ENCODE measurements at regions not wholly inside any gene's neighbourhood (a gene's known extent, or its start where the extent isn't known, plus 50 kb on each side); places are given as distances from the start of the nearest gene placed in this dataset.

DNA sequence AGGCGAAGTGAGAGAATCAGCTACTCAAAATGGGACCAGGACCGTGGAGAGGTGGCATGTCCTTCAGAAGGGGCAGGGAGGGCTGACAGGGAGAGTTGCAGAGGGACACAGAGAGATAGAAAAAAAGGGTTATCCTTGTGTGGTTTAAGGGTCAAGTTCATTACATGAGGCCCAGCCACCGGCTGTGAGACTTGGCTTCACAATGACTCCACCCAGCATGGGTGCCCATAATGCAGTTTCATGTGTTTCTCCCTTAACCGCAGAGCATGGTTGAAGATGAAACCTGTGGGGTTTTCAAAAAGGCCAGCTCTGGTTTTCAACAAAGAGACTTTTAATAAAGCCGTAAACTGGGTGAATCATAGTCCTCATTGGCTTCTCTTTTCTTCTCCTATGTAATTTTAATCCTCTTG is 164.6 kb downstream of the KLF5 start:
- no peak for DNase-seq

DNA sequence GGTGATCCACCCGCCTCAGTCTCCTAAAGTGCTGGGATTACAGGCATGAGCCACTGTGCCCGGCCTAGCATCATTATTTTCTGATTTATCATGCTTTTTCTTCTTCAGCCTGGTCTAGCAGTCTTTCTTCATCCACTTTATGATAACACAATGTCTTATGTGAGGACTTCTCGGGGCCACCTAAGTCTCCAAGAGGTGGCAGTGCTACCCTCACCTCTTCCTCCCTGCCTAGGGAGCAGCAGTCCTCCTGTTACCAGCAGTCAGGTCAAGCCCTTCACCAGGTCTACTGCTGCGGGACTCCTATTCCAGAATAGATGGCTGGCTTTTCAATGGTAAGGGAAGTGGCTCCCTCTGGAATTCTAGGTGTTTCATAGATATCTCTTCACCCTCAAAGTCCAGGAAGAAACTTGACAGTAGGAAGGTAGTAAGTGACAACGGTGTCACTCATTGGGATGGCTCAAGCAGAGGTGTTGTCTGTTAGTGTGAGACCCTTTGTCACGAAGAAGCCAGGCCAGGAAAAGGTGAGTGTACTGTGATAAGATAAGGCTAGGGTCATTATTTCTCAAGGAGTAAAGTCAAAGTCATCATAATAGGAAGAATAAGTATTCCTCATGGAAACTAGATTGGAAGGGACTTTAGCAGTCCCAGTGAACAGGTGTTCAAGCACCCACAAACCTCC is 164.0 kb downstream of the KLF5 start:
- no peak for DNase-seq

DNA sequence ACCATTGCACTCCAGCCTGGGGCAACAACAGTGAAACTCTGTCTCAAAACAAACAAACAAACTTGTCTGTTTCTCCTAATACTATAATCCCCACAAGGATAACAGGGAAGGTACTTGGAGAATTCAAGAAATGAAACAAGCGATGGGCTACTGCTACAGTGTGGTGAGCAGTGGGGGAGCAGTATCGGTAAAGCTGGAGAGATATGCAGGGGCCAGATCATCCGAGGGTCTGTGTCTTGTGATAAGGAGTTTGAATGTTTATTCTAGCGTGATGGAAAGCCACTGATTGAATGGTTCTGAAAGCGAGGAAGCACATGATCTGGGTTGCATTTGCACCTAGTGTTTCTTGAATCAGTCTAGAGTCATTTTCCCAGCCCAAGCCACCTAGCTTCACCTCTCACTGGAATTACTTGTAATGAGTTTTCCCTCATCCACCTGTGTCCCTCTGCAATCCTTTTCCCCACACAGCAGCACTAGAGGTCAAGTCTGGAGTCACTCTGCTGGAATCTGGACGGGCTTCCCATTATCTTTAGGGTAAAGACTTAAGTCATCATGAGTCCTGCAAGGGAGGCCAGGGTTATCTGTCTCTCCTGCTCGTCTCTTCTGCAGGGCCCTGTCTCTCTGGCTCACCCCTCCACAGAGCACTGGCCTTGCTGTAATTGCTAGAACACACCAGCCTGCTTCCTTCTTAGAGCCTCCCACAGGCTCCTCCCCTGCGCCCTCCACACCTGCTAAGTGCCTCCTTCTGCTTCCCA is 162.3 kb downstream of the KLF5 start:
- DNase-seq: no peak

DNA sequence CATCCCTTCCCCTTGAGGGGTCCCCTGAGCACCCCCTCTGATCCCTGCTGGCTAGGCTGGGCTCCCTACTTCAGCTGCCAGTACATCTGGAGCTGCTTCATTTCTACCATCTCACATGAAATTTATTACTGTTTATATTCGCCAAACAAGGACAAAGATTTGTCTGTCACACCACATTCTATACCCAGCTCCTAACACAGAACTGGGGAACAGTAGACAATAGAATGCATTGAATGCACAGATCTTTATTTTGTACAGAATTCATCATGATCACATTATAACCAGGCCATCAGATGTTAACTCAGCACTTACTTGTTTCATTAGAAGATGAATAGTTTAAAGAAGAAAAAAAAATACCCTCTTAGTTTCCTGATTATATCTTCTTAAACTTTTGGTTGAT is 159.4 kb downstream of the KLF5 start:
- DNase-seq: no peak

DNA sequence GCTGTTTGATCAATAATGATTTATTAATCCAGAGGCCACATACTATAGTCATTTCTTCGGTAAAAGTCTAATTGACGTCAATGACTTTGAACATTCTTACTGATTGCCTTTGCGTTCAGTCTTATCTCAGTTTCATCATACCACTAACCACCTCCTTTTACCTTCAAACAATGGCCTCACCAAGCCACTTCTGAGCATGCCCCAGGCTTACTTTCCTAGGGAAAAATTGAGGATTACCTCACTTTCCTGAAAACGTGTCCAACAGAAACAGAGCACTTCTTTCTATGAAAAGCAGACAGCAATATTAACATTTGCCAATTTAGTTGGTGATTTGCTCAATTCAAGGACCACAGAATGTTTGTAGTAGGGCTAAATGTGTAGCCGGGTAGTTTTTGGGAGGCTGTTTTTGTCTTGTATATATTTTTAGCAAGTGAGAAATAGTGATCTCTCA is 157.6 kb downstream of the KLF5 start:
- DNase-seq: peak; percentile 94

DNA sequence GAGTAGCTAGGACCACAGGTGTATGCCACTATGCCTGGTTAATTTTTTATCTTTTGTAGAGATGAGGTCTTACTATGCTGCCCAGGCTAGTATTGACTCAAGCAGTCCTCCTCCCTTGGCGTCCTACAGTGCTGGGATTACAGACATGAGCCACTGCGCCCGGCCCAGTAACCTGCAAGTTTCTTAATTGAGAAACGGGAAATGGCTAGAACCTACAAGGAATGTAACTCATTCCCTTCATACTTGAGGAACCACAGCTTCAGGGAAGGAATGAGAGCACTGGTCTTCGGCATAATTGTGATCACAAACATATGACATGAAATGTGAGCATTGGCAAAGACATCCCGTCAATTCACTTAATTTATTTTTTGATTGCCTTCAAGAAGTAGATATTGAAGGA is 157.0 kb downstream of the KLF5 start:
- peak; percentile 95 for DNase-seq

DNA sequence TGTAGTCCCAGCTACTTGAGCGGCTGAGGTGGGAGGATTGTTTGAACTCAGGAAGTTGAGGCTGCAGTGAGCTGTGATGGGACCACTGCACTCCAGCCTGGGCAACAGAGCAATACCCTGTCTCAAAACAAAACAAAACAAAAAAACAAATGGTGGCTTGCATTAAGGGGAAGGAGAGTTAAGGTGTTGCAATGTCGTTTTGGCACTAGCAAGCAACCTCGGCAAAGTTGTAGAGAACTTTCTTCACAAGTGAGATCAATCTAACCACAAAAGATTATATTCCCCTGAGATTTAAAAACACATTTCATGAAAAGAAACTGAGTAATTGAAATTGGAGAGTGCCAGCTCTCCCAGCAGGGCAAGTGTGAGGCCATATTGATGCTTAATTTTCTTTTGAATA is 153.7 kb downstream of the KLF5 start:
- DNase-seq: no peak

DNA sequence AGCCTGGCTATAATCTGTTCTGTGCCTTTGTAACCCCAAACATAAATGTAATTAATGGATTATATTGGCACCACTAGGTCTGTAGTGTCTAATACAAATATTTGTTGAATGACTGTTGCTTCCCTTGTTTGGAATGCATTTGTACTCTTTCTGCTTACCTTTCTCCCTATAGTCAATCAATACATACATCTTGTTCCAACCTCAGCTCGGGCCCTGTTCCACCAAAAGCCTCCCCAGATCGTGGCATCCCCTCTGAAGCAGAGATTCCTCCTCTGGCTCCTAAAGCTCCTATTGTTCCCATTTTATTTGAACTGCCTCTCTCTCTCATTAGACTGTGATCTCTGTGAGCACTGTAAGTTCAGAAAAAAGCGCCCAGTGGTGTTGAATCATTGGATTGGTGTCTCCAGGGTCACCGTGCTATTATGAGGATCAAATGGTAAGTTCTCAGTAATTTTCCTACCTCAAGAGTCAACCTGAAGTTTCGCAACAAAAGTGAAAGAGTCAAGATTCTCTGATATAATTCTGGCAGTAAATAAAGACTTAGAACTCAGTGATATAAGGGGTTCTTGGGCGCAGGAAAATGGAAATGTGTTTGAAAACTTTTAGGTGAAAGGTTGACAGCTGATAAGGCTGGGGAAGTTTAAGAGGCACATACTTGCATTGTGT is 151.5 kb downstream of the KLF5 start:
- DNase-seq: no peak

DNA sequence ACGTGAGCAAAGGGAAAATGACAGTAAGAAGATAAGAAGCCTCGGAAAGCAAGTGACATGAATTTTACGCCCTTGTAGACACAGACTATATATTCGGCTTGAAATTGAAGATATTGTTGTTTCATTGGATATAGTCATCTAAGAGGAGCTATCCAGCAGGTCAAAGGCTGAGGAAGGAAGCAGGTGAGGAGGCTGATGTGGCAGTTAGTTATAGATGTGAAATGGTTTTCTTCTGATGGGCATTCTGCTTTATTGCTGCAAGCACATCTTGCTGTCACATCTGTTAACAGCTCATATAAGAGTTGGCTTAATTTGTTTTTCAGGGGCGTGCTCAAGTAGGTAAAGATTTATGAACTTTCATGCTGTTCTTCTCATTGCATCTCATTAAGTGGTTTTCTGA is 146.1 kb downstream of the KLF5 start:
- no peak for DNase-seq

DNA sequence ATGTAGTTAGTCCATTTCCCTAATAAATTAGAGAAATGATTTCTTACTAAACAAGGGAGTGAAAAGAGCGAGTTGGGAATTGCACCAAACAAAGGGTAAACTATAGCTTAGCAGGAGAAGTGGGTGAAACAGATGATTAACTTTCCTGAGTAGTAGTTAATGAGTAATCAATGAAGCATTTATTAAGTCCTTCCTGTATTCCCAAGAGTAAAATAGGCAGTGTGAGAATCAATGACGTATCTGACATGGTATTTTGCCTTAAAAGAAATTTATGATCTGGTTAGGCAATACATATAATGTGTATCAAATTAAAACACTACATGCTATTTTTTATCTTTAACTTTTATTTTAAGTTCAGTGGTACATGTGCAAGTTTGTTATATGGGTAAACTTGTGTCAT is 142.8 kb downstream of the KLF5 start:
- DNase-seq: peak; percentile 62

DNA sequence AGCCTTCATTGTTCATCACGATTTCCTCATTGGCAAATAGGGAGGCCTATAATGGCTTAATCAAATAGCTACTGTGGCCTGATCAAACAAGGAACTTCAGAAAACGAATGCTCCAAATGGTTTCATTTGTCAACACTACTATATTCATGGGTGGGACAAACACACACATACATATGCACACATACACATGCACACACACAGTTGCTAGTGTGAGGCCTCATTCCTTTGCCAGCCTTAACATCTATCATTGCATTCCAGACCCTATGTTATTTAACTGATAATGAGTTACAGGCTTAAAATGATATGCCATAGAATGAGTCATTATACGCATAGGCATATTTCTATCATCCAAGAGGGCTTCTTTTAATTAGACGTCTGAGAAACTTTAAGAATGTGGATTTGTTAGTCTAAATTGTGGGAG is 140.2 kb downstream of the KLF5 start:
- DNase-seq: peak; percentile 89

DNA sequence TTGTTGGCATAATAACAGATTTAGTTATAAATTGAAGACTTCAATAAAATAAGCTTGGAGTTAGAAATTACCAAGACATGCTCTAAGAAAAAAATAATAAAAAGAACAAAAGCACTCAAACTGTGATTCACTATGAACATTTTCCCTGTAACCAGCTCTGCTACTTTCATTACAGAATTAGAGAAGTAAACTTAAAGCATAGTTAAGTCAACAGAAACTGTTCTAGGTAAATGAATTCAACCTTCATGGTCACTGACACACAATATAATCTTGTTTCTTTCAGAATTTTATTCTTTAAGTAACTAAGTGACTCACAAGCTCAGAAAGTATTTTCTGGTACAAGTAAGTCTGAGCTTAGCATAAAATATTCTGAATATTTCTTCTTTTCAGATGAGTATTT is 136.3 kb downstream of the KLF5 start:
- DNase-seq: no peak

DNA sequence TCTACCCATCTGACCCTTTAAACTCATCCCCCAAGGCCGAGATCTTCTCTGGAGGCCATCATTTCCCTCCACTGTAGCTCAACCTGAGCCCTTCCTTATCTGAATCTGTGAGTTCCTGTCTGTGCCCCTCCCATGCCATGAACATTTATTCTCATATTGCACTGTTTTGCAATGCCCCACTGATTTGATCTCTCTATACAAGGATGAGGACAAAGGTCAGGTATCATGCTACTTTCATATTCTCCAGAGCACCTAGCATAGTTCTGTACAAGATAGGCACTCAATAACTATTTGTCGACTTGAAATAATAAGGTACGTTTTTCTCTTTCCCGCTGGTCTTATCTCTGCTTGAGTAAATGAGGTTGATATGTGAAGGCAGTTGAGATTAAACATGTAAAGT is 135.5 kb downstream of the KLF5 start:
- DNase-seq: no peak

DNA sequence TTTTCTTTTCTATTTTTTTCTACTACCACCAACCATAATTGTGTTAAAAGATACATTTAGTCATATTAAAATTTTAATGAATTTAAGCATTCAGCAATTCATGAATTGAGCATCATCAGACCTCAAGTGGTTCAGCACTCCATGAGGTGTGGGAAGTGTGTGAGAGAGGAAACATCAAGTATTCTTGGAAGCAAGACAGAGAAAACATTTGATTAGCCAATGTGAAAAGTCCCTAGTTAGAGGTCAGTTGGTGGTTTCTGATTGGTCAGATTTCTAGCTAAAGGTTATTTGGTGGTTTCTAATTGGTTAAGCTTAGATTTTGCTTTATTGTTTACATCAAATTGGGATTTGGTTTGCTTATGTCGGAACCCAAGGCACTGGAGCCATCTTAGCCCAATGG is 134.7 kb downstream of the KLF5 start:
- DNase-seq: no peak

DNA sequence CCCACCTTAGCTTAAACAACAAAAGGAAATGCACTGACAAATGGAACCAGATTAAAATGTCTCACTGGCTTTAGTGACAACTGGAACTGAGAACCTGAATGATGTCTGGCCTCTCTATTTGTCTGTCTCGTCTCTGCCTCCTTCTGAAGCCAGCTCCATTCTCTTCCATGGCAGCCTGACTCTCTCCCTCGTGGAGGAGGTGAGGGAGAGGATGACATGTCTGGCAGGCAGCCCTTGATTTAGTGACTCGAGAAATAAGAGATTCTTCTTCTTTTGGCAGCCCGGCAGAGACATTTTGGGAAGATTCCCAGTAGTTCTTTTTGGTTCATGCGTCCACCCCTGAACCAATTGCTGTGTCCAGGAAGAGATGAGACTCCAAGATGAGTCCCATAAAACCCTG is 131.7 kb downstream of the KLF5 start:
- DNase-seq: peak; percentile 40

DNA sequence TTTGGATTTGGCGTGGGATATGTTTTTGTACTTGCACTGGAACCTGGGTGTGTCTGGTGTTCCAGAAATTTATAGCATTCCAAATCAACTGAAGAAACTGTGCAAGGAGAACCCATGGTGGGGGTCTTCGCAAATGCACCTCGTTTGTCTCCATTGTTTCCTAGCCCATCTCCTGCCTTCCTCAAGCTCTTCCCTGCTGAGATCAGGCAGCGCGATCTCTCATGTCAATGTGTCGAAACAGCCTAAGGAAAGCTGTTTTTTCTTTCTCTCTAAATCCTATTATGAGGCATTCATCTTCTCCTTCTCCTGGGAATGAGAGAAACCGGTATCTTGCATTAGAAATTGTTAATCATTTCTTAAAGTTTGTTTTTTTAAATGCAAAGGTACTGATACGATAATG is 131.0 kb downstream of the KLF5 start:
- no peak for DNase-seq

DNA sequence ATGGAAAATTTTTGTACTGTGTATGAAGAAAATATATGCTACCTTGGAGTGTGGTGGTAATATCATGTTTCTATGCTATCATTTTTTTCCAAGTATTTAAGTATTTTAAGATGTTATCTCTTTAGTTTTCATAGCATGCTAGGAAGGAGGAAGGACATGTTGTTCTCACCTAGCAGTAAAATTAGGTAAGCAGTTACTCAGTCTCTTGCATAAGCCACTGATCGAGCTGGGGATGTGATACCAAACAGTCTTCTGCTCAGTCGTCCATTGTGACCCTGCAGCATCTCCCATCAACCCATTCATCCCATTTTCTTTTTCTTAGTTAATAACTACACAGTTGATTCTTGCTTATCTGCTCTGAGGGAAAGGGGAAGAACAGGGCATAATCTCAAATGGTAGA is 130.6 kb downstream of the KLF5 start:
- DNase-seq: no peak

DNA sequence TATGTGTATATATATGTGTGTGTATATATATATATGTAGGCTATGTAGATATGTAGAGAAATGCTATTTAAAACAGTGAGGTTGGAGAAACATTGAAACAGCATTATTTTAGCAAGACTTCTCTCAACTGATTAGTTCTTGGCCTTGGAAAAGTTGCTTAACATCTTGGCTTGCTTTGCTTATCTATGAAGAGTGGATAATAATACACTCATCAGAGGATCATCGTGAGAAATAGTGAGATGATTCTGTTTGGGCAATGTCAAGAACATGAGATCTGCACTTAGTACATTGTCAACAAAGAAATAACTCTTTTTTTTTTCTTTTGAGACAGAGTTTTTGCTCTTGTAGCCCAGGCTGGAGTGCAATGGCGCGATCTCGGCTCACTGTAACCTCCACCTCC is 128.3 kb downstream of the KLF5 start:
- no peak for DNase-seq

DNA sequence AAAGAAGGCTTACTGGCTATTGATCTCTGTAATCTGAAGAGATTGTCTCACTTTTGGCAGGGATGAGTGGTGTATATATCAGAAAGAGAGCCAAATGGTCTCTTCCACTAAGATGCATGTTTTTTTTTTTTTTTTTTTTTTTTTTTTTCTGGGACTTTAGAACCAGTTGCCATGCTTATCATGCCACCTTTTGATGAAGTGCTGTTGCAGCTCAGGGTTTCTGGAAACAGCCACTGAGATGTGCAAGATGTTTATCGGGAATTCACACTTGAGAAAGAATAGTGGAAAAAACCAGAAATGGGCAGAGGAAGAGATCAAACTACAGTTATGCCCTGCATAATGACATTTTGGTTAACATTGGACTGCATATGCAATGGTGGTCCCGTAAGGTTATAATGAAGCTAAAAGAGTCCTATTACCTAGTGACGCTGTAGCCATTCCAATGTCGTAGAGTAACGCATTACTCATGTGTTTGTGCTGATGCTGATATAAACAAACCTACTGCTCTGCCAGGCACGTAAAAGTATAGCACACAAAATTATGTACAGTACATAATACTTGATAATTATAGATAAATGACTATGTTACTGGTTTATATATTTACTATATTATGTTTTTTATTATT is 121.0 kb downstream of the KLF5 start:
- no peak for DNase-seq

DNA sequence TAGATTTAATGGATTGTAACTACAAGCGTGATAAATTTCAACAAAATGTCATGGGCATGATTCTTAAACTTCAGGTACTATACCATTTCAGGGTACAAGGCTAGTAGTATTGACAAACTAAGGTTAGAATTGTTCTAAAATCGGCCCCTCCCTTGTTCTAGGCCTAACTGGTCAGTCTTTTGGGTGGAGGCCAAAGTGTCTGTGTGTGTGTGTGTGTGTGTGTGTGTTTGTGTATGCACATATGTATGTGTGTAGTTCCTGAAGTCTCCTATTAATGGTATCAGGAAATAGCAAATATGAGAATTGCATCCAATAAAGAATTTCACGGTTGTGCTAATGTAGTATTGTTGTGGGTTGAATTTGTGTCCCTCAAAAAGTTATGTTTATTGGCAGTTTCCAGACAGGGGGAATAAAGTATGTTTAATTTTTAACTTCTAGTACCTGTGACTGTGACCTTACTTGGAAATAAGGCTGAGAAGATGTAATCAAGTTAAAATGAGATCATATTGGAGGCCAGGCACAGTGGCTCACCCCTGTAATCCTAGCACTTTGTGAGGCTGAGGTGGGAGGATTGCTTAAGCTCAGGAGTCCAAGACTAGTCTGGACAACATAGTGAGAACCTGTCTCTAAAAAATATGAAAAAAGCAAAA is 119.2 kb downstream of the KLF5 start:
- DNase-seq: no peak

DNA sequence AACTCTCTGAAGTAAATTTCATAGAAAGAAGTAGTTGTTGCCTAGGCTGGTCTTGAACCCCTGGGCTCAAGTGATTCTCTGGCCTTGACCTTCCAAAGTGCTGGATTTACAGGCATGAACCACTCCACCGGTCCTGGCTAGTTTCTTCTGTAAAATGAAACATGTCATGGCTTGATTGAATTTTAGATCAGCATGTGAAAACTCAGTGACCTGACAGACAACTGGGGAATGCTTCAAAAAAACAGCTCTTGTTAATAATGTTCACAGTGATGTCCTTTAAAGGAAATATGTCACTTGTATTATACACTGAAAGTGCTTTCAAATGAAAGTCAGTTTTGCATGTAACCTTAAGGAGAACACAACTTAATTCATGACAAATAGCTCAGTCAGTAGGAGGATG is 118.2 kb downstream of the KLF5 start:
- no peak for DNase-seq

DNA sequence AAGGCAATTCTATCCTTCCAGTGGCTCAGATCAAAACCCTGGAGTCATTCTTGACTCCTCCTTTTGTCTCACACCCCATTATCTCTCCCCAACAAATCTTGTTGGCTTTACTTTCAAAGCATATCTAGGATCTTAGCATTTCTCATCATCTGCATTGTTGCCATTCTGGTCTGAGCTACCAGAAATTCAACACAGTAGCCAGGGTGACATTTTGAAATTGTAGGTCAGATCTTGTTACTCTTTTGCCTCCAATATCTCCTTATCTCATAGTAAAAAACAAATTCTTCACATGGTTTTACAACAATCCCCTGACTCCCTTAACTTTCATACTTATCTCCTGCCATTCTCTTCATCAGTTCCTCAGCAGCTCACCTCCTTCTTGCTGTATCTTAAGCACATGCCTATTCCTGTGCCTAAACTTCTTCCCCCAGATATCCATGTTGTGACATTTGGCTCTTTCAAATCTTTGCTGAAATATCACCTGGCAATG is 115.8 kb downstream of the KLF5 start:
- no peak for DNase-seq

DNA sequence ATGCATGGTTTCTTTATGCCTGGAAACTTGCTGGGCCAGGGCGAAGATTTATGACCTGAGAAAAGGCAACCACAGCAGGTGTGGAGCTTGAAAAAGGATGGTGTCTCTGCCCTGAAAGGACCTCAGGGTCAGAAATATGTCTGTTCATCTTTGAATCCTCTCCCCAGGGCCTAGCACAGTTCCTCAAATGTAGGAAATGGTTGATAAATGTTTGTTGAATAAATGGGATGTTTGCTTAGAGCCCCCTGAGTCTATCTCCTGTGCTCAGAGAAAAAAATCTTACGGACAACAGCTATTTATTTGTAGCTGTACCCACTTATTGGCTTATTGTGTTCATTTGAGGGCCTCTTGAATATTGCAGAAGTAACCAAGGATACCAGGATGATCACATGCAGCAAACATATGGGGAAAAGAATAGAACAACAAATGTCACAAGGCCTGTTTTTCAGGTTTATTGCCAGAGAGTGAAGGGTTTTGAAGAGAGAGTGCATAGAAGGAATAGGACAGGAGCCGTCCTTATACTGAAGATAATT is 114.5 kb downstream of the KLF5 start:
- no peak for DNase-seq

Data from fibroblast of upper back skin (primary cell).